BE2C (cell line): ENCODE measurements at regions not wholly inside any gene's neighbourhood (a gene's known extent, or its start where the extent isn't known, plus 50 kb on each side); places are given as distances from the start of the nearest gene placed in this dataset.

Source experiments
- DNase-seq: peaks from one replicate; pipeline ENCODE4 v3.0.0-alpha.2; 2020
- H3K27me3 ChIP-seq: fragments of 250-450 bp; sonication (Bioruptor Pico); 2 replicates; pipeline ENCODE4 v1.5.1; 2020; ENCODE audit warnings: mild to moderate bottlenecking
- H3K36me3 ChIP-seq: fragments of 250-450 bp; sonication (Bioruptor Pico); 2 replicates; pipeline ENCODE4 v1.5.1; 2020; ENCODE audit warnings: mild to moderate bottlenecking
- H3K4me1 ChIP-seq: fragments of 250-450 bp; sonication (Bioruptor Pico); 2 replicates; pipeline ENCODE4 v1.5.1; 2020
- H3K4me3 ChIP-seq: 2 replicates; pipeline ENCODE4 v1.5.1; 2011; ENCODE audit warnings: low read depth, low read length
- H3K9me3 ChIP-seq: fragments of 250-450 bp; sonication (Bioruptor Pico); 2 replicates; pipeline ENCODE4 v1.5.1; 2020
- TF ChIP-seq, protein P1 (sequence below): IDR thresholded peaks from 2 replicates; pipeline ENCODE4 v1.5.1; 2012; ENCODE audit warnings: mild to moderate bottlenecking, low read depth, low read length

- Histone ChIP-seq H3K27me3 (no peaks in the 10 kb centered on the region), H3K36me3 (no peaks in the 10 kb centered on the region), H3K4me1 (no peaks in the 10 kb centered on the region), H3K4me3 (no peak overlapping the region), H3K9me3 (peaks cover 3% of the 10 kb centered on the region; the same call in 1 of the 2 replicates)
- no peak for DNase-seq
- TF ChIP-seq, protein P1, sequence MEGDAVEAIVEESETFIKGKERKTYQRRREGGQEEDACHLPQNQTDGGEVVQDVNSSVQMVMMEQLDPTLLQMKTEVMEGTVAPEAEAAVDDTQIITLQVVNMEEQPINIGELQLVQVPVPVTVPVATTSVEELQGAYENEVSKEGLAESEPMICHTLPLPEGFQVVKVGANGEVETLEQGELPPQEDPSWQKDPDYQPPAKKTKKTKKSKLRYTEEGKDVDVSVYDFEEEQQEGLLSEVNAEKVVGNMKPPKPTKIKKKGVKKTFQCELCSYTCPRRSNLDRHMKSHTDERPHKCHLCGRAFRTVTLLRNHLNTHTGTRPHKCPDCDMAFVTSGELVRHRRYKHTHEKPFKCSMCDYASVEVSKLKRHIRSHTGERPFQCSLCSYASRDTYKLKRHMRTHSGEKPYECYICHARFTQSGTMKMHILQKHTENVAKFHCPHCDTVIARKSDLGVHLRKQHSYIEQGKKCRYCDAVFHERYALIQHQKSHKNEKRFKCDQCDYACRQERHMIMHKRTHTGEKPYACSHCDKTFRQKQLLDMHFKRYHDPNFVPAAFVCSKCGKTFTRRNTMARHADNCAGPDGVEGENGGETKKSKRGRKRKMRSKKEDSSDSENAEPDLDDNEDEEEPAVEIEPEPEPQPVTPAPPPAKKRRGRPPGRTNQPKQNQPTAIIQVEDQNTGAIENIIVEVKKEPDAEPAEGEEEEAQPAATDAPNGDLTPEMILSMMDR: no peak
Observed at GRCh38 chr16:52016387-52016786, 530.6 kb downstream of the TOX3 start.

- Histone ChIP-seq H3K9me3 (no peaks in the 10 kb centered on the region), H3K36me3 (no peaks in the 10 kb centered on the region), H3K27me3 (no peaks in the 10 kb centered on the region), H3K4me3 (no peak overlapping the region), H3K4me1 (no peaks in the 10 kb centered on the region)
- TF ChIP-seq, protein P1: no peak
- DNase-seq: no peak
Observed at GRCh38 chr16:52005551-52005950, 541.4 kb downstream of the TOX3 start.

DNA sequence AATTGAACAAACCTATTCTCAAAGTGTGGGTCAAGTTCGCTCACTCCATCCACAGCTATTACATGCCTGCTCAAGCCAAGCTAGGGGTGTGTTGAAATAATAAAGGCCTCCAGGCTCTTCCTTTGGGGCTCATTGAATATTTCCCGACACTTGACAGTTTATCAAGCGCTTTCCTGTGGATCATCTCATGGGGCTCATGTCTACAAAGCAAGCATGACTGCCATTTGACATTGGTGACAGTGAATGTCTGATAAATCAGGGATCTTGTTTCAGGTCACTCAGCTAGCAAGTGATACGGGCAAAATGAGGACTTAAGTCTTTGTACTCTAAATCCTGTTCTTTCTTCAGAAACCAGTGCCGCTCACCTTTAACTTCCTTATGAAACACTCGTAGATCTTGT is 542.6 kb downstream of the TOX3 start:
- TF ChIP-seq, protein P1: no peak
- no peaks in the 10 kb centered on the region for H3K36me3 ChIP-seq
- no peak overlapping the region for H3K4me3 ChIP-seq
- DNase-seq: no peak
- H3K4me1 ChIP-seq: no peaks in the 10 kb centered on the region
- no peaks in the 10 kb centered on the region for H3K9me3 ChIP-seq
- H3K27me3 ChIP-seq: no peaks in the 10 kb centered on the region

GRCh38 chr16:52002026-52002425 is 544.9 kb downstream of the TOX3 start:
- Histone ChIP-seq H3K27me3 (no peaks in the 10 kb centered on the region), H3K4me1 (no peaks in the 10 kb centered on the region), H3K9me3 (no peaks in the 10 kb centered on the region), H3K4me3 (no peak overlapping the region), H3K36me3 (no peaks in the 10 kb centered on the region)
- TF ChIP-seq, protein P1: no peak
- DNase-seq: no peak

DNA sequence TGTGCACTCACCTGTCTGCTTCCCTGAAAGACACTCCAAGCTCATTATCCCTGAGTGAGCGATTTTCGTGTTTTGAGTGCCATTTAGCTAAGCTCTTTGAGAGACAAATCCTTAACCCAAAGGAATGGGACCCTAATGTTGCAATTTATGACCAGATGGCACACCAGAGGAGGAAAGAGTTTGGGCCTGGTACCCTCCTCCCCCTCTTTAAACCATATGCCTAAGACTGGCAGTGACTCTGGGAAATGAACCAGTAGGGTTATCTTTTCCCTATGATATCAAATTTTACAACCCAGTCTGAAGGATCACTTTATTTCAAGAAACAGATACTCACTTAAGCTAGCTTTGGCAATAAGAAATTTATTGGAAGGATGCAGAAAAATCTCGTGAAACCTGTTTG is 550.4 kb downstream of the TOX3 start:
- H3K9me3 ChIP-seq: no peaks in the 10 kb centered on the region
- no peak for DNase-seq
- no peaks in the 10 kb centered on the region for H3K36me3 ChIP-seq
- TF ChIP-seq, protein P1: no peak
- H3K27me3 ChIP-seq: peaks cover 3% of the 10 kb centered on the region
- no peaks in the 10 kb centered on the region for H3K4me1 ChIP-seq
- H3K4me3 ChIP-seq: no peak overlapping the region

DNA sequence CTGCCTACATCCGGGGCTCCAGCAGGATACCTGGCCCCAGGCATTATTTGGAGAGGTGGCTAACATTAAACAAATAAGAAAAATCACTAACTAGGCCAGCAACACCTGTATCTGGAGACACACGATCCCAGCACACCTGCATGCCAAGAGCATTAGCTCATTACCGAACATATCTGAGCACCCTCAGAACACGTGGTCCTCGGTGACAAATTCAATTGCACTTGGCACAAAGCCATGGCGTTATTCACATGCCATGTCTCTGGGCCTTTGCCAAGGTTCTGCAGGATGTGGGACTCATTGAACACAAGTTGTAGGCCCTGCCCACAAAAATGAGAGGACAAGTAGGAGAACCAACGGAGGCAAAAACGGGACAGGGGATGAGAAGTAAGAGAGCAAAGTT is 552.3 kb downstream of the TOX3 start:
- TF ChIP-seq, protein P1: no peak
- no peaks in the 10 kb centered on the region for H3K36me3 ChIP-seq
- no peak overlapping the region for H3K4me3 ChIP-seq
- H3K9me3 ChIP-seq: no peaks in the 10 kb centered on the region
- peaks cover 16% of the 10 kb centered on the region for H3K27me3 ChIP-seq
- DNase-seq: peak; percentile 68
- H3K4me1 ChIP-seq: no peaks in the 10 kb centered on the region
